Liver (tissue), 8 donors: ENCODE measurements at regions not wholly inside any gene's neighbourhood (a gene's known extent, or its start where the extent isn't known, plus 50 kb on each side); places are given as distances from the start of the nearest gene placed in this dataset.

Experiments
- DNase-seq: peaks from one replicate; pipeline ENCODE4 v3.0.0-alpha.2; 2017; ENCODE audit warnings: low spot score
- H3K27ac ChIP-seq, 2 donors: one replicate each; pipeline ENCODE4 v1.7.0; 2013; ENCODE audit warnings: inconsistent platforms in 2 of 2, low read length in 2 of 2, control low read depth in 1 of 2, low read depth in 1 of 2, mild to moderate bottlenecking in 1 of 2
- H3K27me3 ChIP-seq, 4 donors: one replicate each; pipeline versions ENCODE4 v1.6.1 to v1.7.0; 2013; ENCODE audit warnings: low read length in 3 of 4, inconsistent platforms in 1 of 4, mild to moderate bottlenecking in 1 of 4, moderate library complexity in 1 of 4; ENCODE audit not compliant: control insufficient read depth in 4 of 4, insufficient read depth in 4 of 4
- H3K36me3 ChIP-seq, 4 donors: one replicate each; pipeline versions ENCODE4 v1.6.1 to v1.7.0; 2013; ENCODE audit warnings: low read length in 3 of 4, mild to moderate bottlenecking in 3 of 4, low read depth in 1 of 4, moderate library complexity in 1 of 4; ENCODE audit not compliant: control insufficient read depth in 4 of 4, insufficient read depth in 3 of 4
- H3K4me1 ChIP-seq, 4 donors: one replicate each; pipeline versions ENCODE4 v1.6.1 to v1.7.0; 2013; ENCODE audit warnings: low read length in 3 of 4, mild to moderate bottlenecking in 3 of 4, moderate library complexity in 1 of 4; ENCODE audit not compliant: control insufficient read depth in 4 of 4, insufficient read depth in 4 of 4
- H3K4me3 ChIP-seq, 3 donors: one replicate each; pipeline versions ENCODE4 v1.6.1 to v1.7.0; 2013; ENCODE audit warnings: low read length in 3 of 3, control low read depth in 1 of 3, low read depth in 1 of 3, mild to moderate bottlenecking in 1 of 3
- H3K9ac ChIP-seq, 2 donors: one replicate each; pipeline ENCODE4 v1.7.0; 2013; ENCODE audit warnings: low read length in 2 of 2, mild to moderate bottlenecking in 2 of 2, moderate library complexity in 2 of 2, control low read depth in 1 of 2, low read depth in 1 of 2
- H3K9me3 ChIP-seq, 4 donors: one replicate each; pipeline versions ENCODE4 v1.6.1 to v1.7.0; 2013; ENCODE audit warnings: low read length in 3 of 4; ENCODE audit not compliant: control insufficient read depth in 4 of 4
- ATF3 ChIP-seq: IDR thresholded peaks from 2 replicates; pipeline ENCODE4 v1.6.1; 2016; ENCODE audit warnings: antibody characterized with exemption
- CTCF ChIP-seq: fragments of 150-350 bp; IDR thresholded peaks from 2 replicates; pipeline ENCODE4 v1.5.1; 2017; ENCODE audit warnings: improper control_type of control experiment, low read depth, low read length; ENCODE audit not compliant: missing input control
- EGR1 ChIP-seq, 2 donors: IDR thresholded peaks; 2 replicates each; pipeline ENCODE4 v1.6.1; 2016 to 2018; ENCODE audit warnings: antibody characterized with exemption in 2 of 2, low read depth in 2 of 2
- FOXA1 ChIP-seq: IDR thresholded peaks from 2 replicates; pipeline ENCODE4 v1.6.1; 2016; ENCODE audit warnings: antibody characterized with exemption
- FOXA2 ChIP-seq: IDR thresholded peaks from 2 replicates; pipeline ENCODE4 v1.6.1; 2016; ENCODE audit warnings: antibody characterized with exemption
- GABPA ChIP-seq, 2 donors: IDR thresholded peaks in 1 of 2; conservative IDR thresholded peaks in 1 of 2; 2 replicates each; pipeline ENCODE4 v1.6.1; 2016; ENCODE audit warnings: antibody characterized with exemption in 2 of 2, mild to moderate bottlenecking in 1 of 2, moderate library complexity in 1 of 2
- HNF4A ChIP-seq, 2 donors: conservative IDR thresholded peaks; 2 replicates each; pipeline ENCODE4 v1.6.1; 2016; ENCODE audit warnings: antibody characterized with exemption in 2 of 2, mild to moderate bottlenecking in 2 of 2
- HNF4G ChIP-seq: IDR thresholded peaks from 2 replicates; pipeline ENCODE4 v1.6.1; 2016; ENCODE audit warnings: antibody characterized with exemption
- JUND ChIP-seq, 2 donors: IDR thresholded peaks; 2 replicates each; pipeline ENCODE4 v1.6.1; 2016; ENCODE audit warnings: antibody characterized with exemption in 2 of 2
- NR2F2 ChIP-seq: IDR thresholded peaks from 2 replicates; pipeline ENCODE4 v1.6.1; 2016; ENCODE audit warnings: antibody characterized with exemption
- RXRA ChIP-seq, 2 donors: IDR thresholded peaks; 2 replicates each; pipeline ENCODE4 v1.6.1; 2017 to 2018; ENCODE audit warnings: antibody characterized with exemption in 2 of 2, mild to moderate bottlenecking in 1 of 2
- SP1 ChIP-seq: IDR thresholded peaks from 2 replicates; pipeline ENCODE4 v1.6.1; 2018; ENCODE audit warnings: antibody characterized with exemption, mild to moderate bottlenecking
- TAF1 ChIP-seq: conservative IDR thresholded peaks from 2 replicates; pipeline ENCODE4 v1.6.1; 2016; ENCODE audit warnings: antibody characterized with exemption, mild to moderate bottlenecking
- YY1 ChIP-seq: IDR thresholded peaks from 2 replicates; pipeline ENCODE4 v1.6.1; 2016; ENCODE audit warnings: antibody characterized with exemption, mild to moderate bottlenecking
- ZBTB33 ChIP-seq: IDR thresholded peaks from 2 replicates; pipeline ENCODE4 v1.6.1; 2016; ENCODE audit warnings: antibody characterized with exemption
- WGBS: extraction: QIAGEN DNeasy Blood & Tissue Kit; methylation state at CpG from one replicate; pipeline ENCODE4 v1.1.7; 2013; 5-methylcytosine and 5-hydroxymethylcytosine counted together
- TF ChIP-seq, protein P1 (sequence below): IDR thresholded peaks from 2 replicates; pipeline ENCODE4 v1.6.1; 2016; ENCODE audit warnings: antibody characterized with exemption
- TF ChIP-seq, protein P2 (sequence below): IDR thresholded peaks from 2 replicates; pipeline ENCODE4 v1.6.1; 2016; ENCODE audit warnings: antibody characterized with exemption, mild to moderate bottlenecking
- donor health status: healthy.
- donor health status: healthy.
- donor health status: healthy.
- donor health status: healthy.
- donor health status: healthy.

DNA sequence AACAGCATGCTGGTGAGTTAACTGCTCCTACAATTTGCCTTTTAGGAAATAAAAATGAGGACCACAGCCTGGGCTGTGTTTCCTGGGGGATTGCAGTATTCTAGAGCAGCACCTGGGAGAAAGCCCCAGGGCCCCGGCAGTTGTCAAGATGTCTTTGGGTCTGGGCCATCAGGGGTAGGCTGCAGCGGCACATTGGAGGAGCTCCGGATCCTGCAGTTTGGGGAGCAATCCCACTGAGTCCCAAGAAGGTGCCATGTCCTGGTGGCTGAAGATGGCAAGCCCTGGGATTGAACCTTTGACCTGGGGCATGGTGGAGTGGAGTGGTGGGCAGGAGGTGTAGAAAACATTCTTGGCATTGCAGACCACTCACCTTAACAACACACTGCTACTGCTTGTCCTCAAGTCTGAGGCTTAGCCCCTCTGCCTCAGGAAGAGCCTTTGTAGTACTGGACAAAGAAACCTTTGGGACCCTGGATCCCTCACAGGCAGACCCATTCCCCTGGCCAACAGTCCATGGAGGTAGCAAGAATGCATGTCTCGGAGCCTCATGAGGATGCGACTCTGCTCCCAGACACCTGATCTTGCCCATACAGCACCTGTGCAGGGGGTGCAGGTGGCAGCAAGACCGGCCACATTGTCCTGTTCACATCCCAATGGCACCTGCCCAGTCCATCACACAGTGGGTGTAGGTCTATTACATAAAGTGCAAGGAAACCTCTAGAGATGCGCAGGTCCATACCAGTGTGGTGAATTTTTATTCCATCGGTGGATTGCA is 159.1 kb upstream of the IRX2 start (continued):
- TF ChIP-seq ZBTB33: no peak
- no peak for TF ChIP-seq NR2F2
- TF ChIP-seq, protein P1, sequence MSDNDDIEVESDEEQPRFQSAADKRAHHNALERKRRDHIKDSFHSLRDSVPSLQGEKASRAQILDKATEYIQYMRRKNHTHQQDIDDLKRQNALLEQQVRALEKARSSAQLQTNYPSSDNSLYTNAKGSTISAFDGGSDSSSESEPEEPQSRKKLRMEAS: no peak
- TF ChIP-seq SP1: no peak
- no peak for TF ChIP-seq HNF4G

GRCh38 chr5:2909035-2909434 is 157.6 kb upstream of the IRX2 start:
- Histone ChIP-seq H3K9ac (no peak overlapping the region), H3K4me3 (no peak overlapping the region), H3K27ac (no peak overlapping the region), H3K9me3 (no peaks in the 10 kb centered on the region), H3K4me1 (no peaks in the 10 kb centered on the region), H3K27me3 (no peaks in the 10 kb centered on the region), H3K36me3 (no peaks in the 10 kb centered on the region)
- no peak for DNase-seq
- TF ChIP-seq ATF3 (no peak), EGR1 (IDR thresholded peaks at IDR 0.05; ENCODE audit: low read depth in 2 of 2) (no peak), FOXA2 (no peak), YY1 (no peak), CTCF (no peak), FOXA1 (no peak), ZBTB33 (no peak), HNF4A (conservative IDR thresholded peaks at IDR 0.05) (no peak), NR2F2 (no peak), HNF4G (no peak), GABPA (IDR thresholded peaks at IDR 0.05 in 1 of 2, conservative IDR thresholded peaks at IDR 0.05 in 1 of 2) (no peak), JUND (IDR thresholded peaks at IDR 0.05) (no peak), TAF1 (no peak), RXRA (IDR thresholded peaks at IDR 0.05) (no peak), SP1 (no peak)
- TF ChIP-seq, protein P1: no peak
- TF ChIP-seq, protein P2, sequence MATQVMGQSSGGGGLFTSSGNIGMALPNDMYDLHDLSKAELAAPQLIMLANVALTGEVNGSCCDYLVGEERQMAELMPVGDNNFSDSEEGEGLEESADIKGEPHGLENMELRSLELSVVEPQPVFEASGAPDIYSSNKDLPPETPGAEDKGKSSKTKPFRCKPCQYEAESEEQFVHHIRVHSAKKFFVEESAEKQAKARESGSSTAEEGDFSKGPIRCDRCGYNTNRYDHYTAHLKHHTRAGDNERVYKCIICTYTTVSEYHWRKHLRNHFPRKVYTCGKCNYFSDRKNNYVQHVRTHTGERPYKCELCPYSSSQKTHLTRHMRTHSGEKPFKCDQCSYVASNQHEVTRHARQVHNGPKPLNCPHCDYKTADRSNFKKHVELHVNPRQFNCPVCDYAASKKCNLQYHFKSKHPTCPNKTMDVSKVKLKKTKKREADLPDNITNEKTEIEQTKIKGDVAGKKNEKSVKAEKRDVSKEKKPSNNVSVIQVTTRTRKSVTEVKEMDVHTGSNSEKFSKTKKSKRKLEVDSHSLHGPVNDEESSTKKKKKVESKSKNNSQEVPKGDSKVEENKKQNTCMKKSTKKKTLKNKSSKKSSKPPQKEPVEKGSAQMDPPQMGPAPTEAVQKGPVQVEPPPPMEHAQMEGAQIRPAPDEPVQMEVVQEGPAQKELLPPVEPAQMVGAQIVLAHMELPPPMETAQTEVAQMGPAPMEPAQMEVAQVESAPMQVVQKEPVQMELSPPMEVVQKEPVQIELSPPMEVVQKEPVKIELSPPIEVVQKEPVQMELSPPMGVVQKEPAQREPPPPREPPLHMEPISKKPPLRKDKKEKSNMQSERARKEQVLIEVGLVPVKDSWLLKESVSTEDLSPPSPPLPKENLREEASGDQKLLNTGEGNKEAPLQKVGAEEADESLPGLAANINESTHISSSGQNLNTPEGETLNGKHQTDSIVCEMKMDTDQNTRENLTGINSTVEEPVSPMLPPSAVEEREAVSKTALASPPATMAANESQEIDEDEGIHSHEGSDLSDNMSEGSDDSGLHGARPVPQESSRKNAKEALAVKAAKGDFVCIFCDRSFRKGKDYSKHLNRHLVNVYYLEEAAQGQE: no peak
- 84% methylated on average over 10 of the region's 10 CpGs for WGBS
